HepG2 (cell line): ENCODE measurements at regions not wholly inside any gene's neighbourhood (a gene's known extent, or its start where the extent isn't known, plus 50 kb on each side); places are given as distances from the start of the nearest gene placed in this dataset.

Experiments used
- ATF7-NPFF ChIP-seq: sonication (generic); formaldehyde crosslinking; IDR thresholded peaks from 2 replicates; pipeline ENCODE4 v1.8.1; 2023; ENCODE audit warnings: mild to moderate bottlenecking, low read depth, missing genetic modification reagents, moderate library complexity
- FOXK2 ChIP-seq: fragments of 450-650 bp; IDR thresholded peaks from 2 replicates; pipeline ENCODE4 v1.6.1; 2016
- JUN ChIP-seq: sonication (generic); formaldehyde crosslinking; IDR thresholded peaks from 2 replicates; pipeline ENCODE4 v1.4.0; 2020; ENCODE audit warnings: mild to moderate bottlenecking, missing genetic modification reagents
- MATR3 ChIP-seq: sonication (generic); formaldehyde crosslinking; IDR thresholded peaks from 2 replicates; pipeline ENCODE4 v1.4.0; 2020; ENCODE audit warnings: missing genetic modification reagents
- NCOR1 ChIP-seq: fragments of 200-600 bp; sonication (generic); IDR thresholded peaks from 2 replicates; pipeline ENCODE4 v1.7.0; 2017; ENCODE audit warnings: antibody characterized with exemption, low read length, borderline replicate concordance
- NONO ChIP-seq, 2 experiments: fragments of 450-650 bp in 1 of 2; sonication (generic) in 1 of 2; formaldehyde crosslinking in 1 of 2; IDR thresholded peaks in 1 of 2; conservative IDR thresholded peaks in 1 of 2; 2 replicates each; pipeline versions ENCODE4 v1.6.1 to v1.8.0; 2017 to 2022; ENCODE audit warnings: mild to moderate bottlenecking in 1 of 2, missing genetic modification reagents in 1 of 2, moderate library complexity in 1 of 2
- SIN3A ChIP-seq: IDR thresholded peaks from 2 replicates; pipeline ENCODE4 v1.6.1; 2011; ENCODE audit warnings: low read depth, mild to moderate bottlenecking, control low read depth, low read length, borderline replicate concordance
- SIX4 ChIP-seq: sonication (generic); formaldehyde crosslinking; IDR thresholded peaks from 2 replicates; pipeline ENCODE4 v1.4.0; 2020; ENCODE audit warnings: missing genetic modification reagents
- SUZ12 ChIP-seq: fragments of 150-350 bp; IDR thresholded peaks from 2 replicates; pipeline ENCODE4 v1.6.1; 2014; ENCODE audit warnings: low read depth, low read length
- ZNF263 ChIP-seq: sonication (generic); formaldehyde crosslinking; IDR thresholded peaks from 2 replicates; pipeline ENCODE4 v1.4.0; 2020; ENCODE audit warnings: missing genetic modification reagents
- ZNF337 ChIP-seq: sonication (generic); formaldehyde crosslinking; IDR thresholded peaks from 2 replicates; pipeline ENCODE4 v1.5.1; 2020; ENCODE audit warnings: missing genetic modification reagents, low read depth, mild to moderate bottlenecking, borderline replicate concordance
- ZNF367 ChIP-seq: sonication (generic); formaldehyde crosslinking; IDR thresholded peaks from 2 replicates; pipeline ENCODE4 v1.4.0; 2020; ENCODE audit warnings: missing genetic modification reagents, borderline replicate concordance
- TF ChIP-seq, protein P1 (sequence below): sonication (generic); formaldehyde crosslinking; IDR thresholded peaks from 2 replicates; pipeline ENCODE4 v1.4.0; 2020; ENCODE audit warnings: mild to moderate bottlenecking, missing genetic modification reagents
- TF ChIP-seq, protein P2 (sequence below): sonication (generic); formaldehyde crosslinking; IDR thresholded peaks from 2 replicates; pipeline ENCODE4 v1.4.0; 2020; ENCODE audit warnings: mild to moderate bottlenecking, missing genetic modification reagents, borderline replicate concordance
- TF ChIP-seq, protein P3 (sequence below): sonication (generic); formaldehyde crosslinking; IDR thresholded peaks from 2 replicates; pipeline ENCODE4 v1.8.1; 2023; ENCODE audit warnings: mild to moderate bottlenecking, missing genetic modification reagents
- TF ChIP-seq, protein P4 (sequence below): sonication (generic); formaldehyde crosslinking; IDR thresholded peaks from 2 replicates; pipeline ENCODE4 v1.5.0; 2020; ENCODE audit warnings: missing genetic modification reagents

DNA sequence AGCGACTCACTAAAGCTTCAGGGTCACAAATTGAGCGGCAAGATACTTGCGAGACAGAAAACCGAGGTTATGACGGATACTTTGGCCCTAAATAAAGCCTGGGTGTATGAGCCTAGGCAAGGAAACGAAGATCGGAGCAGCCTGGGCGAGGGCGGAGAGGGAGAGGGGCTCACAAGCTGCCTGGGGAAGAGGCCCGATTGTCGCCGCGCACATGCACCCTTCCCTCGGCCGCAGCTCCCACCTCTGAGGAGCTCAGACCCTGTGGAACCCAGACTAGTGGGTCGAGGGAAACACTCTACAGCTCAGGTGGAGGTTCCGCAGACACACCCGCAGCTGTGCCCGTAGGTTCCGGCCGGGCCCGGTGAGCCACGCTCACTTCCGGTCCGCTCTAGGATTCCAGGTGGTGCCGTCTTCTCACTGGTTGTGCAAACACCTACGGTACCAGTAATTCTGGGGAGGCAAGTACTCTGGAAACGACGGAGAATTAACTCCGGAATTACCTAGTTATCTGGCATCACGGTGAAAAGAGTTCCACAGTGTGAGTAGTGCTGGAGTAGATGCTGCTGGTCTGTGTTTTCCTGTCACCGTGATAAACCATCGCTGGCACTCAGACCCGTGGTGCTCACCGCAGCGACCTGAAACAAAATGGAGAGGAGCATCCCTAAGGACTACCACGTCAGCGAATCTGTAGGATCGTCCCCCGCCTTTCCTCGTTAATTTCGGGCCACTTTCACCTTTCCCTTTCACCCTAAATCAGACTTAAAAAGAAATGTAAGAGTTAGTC, 61.5 kb downstream of the GPX5 start (continued):
- TF ChIP-seq, protein P1, sequence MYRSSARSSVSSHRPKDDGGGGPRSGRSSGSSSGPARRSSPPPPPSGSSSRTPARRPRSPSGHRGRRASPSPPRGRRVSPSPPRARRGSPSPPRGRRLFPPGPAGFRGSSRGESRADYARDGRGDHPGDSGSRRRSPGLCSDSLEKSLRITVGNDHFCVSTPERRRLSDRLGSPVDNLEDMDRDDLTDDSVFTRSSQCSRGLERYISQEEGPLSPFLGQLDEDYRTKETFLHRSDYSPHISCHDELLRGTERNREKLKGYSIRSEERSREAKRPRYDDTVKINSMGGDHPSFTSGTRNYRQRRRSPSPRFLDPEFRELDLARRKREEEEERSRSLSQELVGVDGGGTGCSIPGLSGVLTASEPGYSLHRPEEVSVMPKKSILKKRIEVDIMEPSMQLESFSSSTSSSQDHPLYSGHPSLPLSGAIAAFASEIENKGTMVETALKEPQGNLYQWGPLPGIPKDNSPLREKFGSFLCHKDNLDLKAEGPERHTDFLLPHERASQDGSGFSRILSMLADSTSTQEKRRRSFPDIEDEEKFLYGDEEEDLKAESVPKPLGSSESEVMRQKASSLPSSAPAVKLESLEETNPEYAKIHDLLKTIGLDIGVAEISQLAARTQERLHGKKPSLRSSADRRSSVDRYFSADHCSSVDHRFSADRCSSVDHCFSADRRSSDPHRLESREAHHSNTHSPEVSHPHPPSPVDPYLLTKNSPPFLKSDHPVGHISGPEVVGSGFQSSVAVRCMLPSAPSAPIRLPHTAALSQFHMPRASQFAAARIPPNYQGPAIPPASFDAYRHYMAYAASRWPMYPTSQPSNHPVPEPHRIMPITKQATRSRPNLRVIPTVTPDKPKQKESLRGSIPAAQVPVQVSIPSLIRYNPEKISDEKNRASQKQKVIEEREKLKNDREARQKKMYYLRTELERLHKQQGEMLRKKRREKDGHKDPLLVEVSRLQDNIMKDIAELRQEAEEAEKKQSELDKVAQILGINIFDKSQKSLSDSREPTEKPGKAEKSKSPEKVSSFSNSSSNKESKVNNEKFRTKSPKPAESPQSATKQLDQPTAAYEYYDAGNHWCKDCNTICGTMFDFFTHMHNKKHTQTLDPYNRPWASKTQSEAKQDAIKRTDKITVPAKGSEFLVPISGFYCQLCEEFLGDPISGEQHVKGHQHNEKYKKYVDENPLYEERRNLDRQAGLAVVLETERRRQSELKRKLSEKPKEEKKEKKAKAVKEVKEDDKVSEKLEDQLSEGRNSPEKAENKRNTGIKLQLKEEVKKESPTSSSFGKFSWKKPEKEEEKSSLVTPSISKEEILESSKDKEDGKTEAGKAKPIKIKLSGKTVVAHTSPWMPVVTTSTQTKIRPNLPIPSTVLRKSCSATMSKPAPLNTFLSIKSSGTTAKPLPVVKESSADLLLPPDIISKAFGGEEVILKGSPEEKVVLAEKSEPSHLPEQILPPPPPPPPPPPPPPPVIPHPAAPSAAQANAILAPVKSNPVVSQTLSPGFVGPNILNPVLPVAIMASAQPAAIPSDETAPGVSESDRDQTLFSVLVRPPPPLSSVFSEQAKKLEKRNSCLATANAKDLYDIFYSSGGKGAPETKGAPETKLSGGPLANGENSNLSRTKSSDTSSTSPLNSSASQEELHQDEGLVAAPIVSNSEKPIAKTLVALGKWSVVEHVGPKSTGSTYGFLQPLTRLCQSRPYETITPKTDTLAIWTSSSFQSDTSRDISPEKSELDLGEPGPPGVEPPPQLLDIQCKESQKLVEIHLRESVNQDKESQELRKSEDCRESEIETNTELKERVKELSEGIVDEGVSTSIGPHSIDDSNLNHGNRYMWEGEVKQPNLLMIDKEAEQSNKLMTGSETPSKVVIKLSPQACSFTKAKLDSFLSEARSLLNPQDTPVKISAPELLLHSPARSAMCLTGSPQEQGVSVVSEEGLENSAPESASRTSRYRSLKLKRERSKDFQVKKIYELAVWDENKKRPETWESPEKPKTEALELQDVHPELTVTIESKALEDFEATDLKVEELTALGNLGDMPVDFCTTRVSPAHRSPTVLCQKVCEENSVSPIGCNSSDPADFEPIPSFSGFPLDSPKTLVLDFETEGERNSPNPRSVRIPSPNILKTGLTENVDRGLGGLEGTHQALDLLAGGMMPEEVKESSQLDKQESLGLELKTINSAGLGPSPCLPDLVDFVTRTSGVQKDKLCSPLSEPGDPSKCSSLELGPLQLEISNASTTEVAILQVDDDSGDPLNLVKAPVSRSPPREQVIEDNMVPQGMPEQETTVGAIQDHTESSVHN (CRISPR knock-in tag), result peak; percentile 33; the same call in 1 of the 2 replicates
- TF ChIP-seq ZNF337 (peak; percentile 49; the same call in 1 of the 2 replicates), NONO (IDR thresholded peaks at IDR 0.05) (no peak), NONO (CRISPR knock-in tag; conservative IDR thresholded peaks at IDR 0.05) (peak; percentile 95), MATR3 (CRISPR knock-in tag) (no peak), JUN (CRISPR knock-in tag) (peak; percentile 74), NCOR1 (no peak), ZNF263 (CRISPR knock-in tag) (no peak), ZNF367 (CRISPR knock-in tag) (no peak), SUZ12 (no peak), FOXK2 (no peak), SIN3A (peak; percentile 90), SIX4 (CRISPR knock-in tag) (peak; percentile 75), ATF7-NPFF (CRISPR knock-in tag) (peak; percentile 56; the same call in 1 of the 2 replicates)
- TF ChIP-seq, protein P2, sequence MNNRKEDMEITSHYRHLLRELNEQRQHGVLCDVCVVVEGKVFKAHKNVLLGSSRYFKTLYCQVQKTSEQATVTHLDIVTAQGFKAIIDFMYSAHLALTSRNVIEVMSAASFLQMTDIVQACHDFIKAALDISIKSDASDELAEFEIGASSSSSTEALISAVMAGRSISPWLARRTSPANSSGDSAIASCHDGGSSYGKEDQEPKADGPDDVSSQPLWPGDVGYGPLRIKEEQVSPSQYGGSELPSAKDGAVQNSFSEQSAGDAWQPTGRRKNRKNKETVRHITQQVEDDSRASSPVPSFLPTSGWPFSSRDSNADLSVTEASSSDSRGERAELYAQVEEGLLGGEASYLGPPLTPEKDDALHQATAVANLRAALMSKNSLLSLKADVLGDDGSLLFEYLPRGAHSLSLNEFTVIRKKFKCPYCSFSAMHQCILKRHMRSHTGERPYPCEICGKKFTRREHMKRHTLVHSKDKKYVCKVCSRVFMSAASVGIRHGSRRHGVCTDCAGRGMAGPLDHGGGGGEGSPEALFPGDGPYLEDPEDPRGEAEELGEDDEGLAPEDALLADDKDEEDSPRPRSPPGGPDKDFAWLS (CRISPR knock-in tag), result no peak
- TF ChIP-seq, protein P3, sequence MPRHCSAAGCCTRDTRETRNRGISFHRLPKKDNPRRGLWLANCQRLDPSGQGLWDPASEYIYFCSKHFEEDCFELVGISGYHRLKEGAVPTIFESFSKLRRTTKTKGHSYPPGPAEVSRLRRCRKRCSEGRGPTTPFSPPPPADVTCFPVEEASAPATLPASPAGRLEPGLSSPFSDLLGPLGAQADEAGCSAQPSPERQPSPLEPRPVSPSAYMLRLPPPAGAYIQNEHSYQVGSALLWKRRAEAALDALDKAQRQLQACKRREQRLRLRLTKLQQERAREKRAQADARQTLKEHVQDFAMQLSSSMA (CRISPR knock-in tag), result peak; percentile 36
- TF ChIP-seq, protein P4, sequence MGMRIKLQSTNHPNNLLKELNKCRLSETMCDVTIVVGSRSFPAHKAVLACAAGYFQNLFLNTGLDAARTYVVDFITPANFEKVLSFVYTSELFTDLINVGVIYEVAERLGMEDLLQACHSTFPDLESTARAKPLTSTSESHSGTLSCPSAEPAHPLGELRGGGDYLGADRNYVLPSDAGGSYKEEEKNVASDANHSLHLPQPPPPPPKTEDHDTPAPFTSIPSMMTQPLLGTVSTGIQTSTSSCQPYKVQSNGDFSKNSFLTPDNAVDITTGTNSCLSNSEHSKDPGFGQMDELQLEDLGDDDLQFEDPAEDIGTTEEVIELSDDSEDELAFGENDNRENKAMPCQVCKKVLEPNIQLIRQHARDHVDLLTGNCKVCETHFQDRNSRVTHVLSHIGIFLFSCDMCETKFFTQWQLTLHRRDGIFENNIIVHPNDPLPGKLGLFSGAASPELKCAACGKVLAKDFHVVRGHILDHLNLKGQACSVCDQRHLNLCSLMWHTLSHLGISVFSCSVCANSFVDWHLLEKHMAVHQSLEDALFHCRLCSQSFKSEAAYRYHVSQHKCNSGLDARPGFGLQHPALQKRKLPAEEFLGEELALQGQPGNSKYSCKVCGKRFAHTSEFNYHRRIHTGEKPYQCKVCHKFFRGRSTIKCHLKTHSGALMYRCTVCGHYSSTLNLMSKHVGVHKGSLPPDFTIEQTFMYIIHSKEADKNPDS (CRISPR knock-in tag), result 0 out of 2 replicates have a peak, but pooled peaks have one; percentile 24
